CD14-positive monocyte (primary cell): ENCODE measurements at regions not wholly inside any gene's neighbourhood (a gene's known extent, or its start where the extent isn't known, plus 50 kb on each side); places are given as distances from the start of the nearest gene placed in this dataset.
A peak's percentile ranks its signal among the peaks of the same experiment; 100 is the strongest.

Experiments used
- DNase-seq, 3 donors: peaks; one replicate each; pipeline ENCODE4 v3.0.0-alpha.2; 2011 to 2022
- H2AFZ ChIP-seq: 2 replicates; pipeline ENCODE4 v1.6.0; 2012; ENCODE audit warnings: mild to moderate bottlenecking, low read depth, low read length, inconsistent platforms; ENCODE audit not compliant: insufficient read depth, poor library complexity, severe bottlenecking
- H3K27ac ChIP-seq, 2 donors: 1 replicate in 1 of 2; 2 replicates in 1 of 2; pipeline ENCODE4 v1.5.1; 2012 to 2013; ENCODE audit warnings: low read length in 2 of 2, control low read depth in 1 of 2, inconsistent platforms in 1 of 2, low read depth in 1 of 2, mild to moderate bottlenecking in 1 of 2
- H3K27me3 ChIP-seq, 2 donors: one replicate each; pipeline versions ENCODE4 v1.6.0 to v1.6.1; 2011 to 2013; ENCODE audit warnings: low read length in 2 of 2; ENCODE audit not compliant: control insufficient read depth in 2 of 2, insufficient read depth in 2 of 2
- H3K36me3 ChIP-seq, 2 donors: replicated peaks in 1 of 2; 1 replicate in 1 of 2; 2 replicates in 1 of 2; pipeline versions ENCODE4 v1.5.1 to v1.6.1; 2012 to 2013; ENCODE audit warnings: low read length in 2 of 2, control low read depth in 1 of 2, inconsistent platforms in 1 of 2, mild to moderate bottlenecking in 1 of 2; ENCODE audit not compliant: insufficient read depth in 2 of 2, control insufficient read depth in 1 of 2
- H3K4me1 ChIP-seq, 2 donors: 1 replicate in 1 of 2; 2 replicates in 1 of 2; pipeline versions ENCODE4 v1.5.1 to v1.6.1; 2012 to 2013; ENCODE audit warnings: low read length in 2 of 2, control low read depth in 1 of 2, inconsistent platforms in 1 of 2, mild to moderate bottlenecking in 1 of 2, moderate library complexity in 1 of 2; ENCODE audit not compliant: insufficient read depth in 2 of 2, control insufficient read depth in 1 of 2
- H3K4me2 ChIP-seq: replicated peaks from 2 replicates; pipeline ENCODE3; 2012; ENCODE audit warnings: low read length, moderate library complexity, mild to moderate bottlenecking; ENCODE audit not compliant: poor library complexity, severe bottlenecking; ENCODE audit errors: extremely low read depth
- H3K4me3 ChIP-seq, 3 experiments: fragments of 200-600 bp in 1 of 3; sonication (generic) in 1 of 3; replicated peaks in 1 of 3; 1 replicate in 2 of 3; 2 replicates in 1 of 3; pipeline ENCODE4 v1.5.1; 2011 to 2013; ENCODE audit warnings: low read length in 3 of 3, mild to moderate bottlenecking in 3 of 3, control low read depth in 2 of 3, low read depth in 2 of 3, inconsistent platforms in 1 of 3, moderate library complexity in 1 of 3
- H3K79me2 ChIP-seq: 2 replicates; pipeline ENCODE4 v1.6.0; 2012; ENCODE audit warnings: mild to moderate bottlenecking, control low read depth, inconsistent platforms, low read length, moderate library complexity; ENCODE audit not compliant: insufficient read depth
- H3K9ac ChIP-seq: 2 replicates; pipeline ENCODE4 v1.6.0; 2017; ENCODE audit warnings: low read length, mild to moderate bottlenecking; ENCODE audit not compliant: insufficient read depth, poor library complexity, severe bottlenecking
- H3K9me3 ChIP-seq, 2 donors: replicated peaks in 1 of 2; 1 replicate in 1 of 2; 2 replicates in 1 of 2; pipeline versions ENCODE4 v1.5.1 to v1.6.1; 2012 to 2013; ENCODE audit warnings: low read length in 2 of 2, control low read depth in 1 of 2; ENCODE audit not compliant: control insufficient read depth in 1 of 2, insufficient read depth in 1 of 2
- H4K20me1 ChIP-seq: 2 replicates; pipeline ENCODE4 v1.6.0; 2012; ENCODE audit warnings: mild to moderate bottlenecking, low read length, control low read depth, moderate library complexity; ENCODE audit not compliant: insufficient read depth
- H3K27ac Mint-ChIP-seq, 7 donors: one replicate each; pipeline ENCODE4 v1.8.0; 2020; ENCODE audit warnings: mild to moderate bottlenecking in 7 of 7, mixed read lengths in 7 of 7, moderate library complexity in 6 of 7, inconsistent platforms in 2 of 7
- H3K27me3 Mint-ChIP-seq, 3 donors: one replicate each; pipeline ENCODE4 v1.8.0; 2021 to 2022; ENCODE audit warnings: low read depth in 3 of 3, mild to moderate bottlenecking in 3 of 3, mixed read lengths in 3 of 3, moderate library complexity in 3 of 3, inconsistent platforms in 1 of 3
- H3K36me3 Mint-ChIP-seq, 2 donors: one replicate each; pipeline ENCODE4 v1.8.0; 2020; ENCODE audit warnings: mixed read lengths in 2 of 2, inconsistent platforms in 1 of 2, mild to moderate bottlenecking in 1 of 2
- H3K4me1 Mint-ChIP-seq: one replicate; pipeline ENCODE4 v1.8.0; 2020; ENCODE audit warnings: mild to moderate bottlenecking, mixed read lengths
- H3K4me3 Mint-ChIP-seq, 2 donors: one replicate each; pipeline ENCODE4 v1.8.0; 2020; ENCODE audit warnings: mild to moderate bottlenecking in 2 of 2, mixed read lengths in 2 of 2, moderate library complexity in 1 of 2
- H3K9me3 Mint-ChIP-seq, 7 donors: one replicate each; pipeline ENCODE4 v1.8.0; 2020 to 2022; ENCODE audit warnings: mixed read lengths in 7 of 7, mild to moderate bottlenecking in 6 of 7, moderate library complexity in 6 of 7, inconsistent platforms in 2 of 7
- WGBS: methylation state at CpG from one replicate; pipeline ENCODE4 v1.1.5; 2013; ENCODE audit warnings: missing lambda C conversion rate; ENCODE audit not compliant: insufficient coverage; 5-methylcytosine and 5-hydroxymethylcytosine counted together
- intact Hi-C, 2 donors: fragments of 100-400 bp; cut with micrococcal nuclease; formaldehyde crosslinking; loops; one replicate each; pipeline versions ENCODE4 v1.15.0 to v1.15.1; 2023
- TF ChIP-seq, protein P1 (sequence below): fragments of 200-600 bp; IDR thresholded peaks from one replicate; pipeline ENCODE4 v1.8.0; 2022; ENCODE audit warnings: antibody characterized with exemption, mild to moderate bottlenecking

DNA sequence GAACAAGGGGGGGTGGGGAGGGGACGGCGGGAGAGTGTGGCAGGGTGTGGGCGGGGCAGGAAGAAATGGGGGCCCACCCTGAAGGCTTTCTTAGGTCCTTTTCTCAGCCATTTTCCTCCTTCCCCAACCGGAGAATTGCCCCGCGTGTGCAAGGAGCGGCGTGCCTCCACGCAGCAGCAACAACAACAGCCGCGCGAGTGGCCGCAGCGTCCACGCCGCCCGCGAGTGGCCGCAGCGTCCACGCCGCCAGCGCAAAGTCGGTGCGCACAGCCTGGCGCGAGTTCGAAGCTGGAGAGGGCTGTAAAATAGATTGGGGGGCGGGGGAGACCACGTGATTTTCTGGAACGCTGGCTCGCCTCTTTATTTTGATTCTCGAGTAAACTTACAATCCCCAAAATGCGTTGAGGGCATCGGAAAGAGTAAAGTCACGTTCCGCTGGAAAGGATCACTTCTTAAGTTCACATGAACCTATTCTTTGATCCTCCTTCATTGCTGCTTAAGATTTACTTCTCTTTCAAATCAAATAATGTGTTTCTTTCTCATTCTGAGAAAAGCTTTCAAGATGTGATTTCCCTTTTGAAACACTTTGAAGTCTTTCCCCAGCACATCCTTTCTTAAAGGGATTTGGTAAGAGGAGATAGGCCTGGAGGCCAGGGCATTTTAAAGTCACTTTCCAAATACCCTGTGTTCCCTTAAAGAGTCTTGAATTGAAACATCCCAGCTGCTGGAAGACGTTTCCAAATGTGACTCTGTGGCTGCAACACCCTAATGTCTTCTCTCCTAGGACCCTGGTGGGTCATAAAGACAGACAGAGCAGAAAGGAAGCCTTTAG lies 66.7 kb upstream of the ZNF217 start:
- Mint-ChIP-seq H3K36me3 (no peaks in the 10 kb centered on the region), H3K27me3 (no peaks in the 10 kb centered on the region), H3K27ac (peak overlapping the region; percentile 81 to 93 (median 89)), H3K9me3 (no peaks in the 10 kb centered on the region), H3K4me1 (peaks cover 72% of the 10 kb centered on the region), H3K4me3 (peak overlapping the region; percentile 83 to 89)
- Histone ChIP-seq H3K9ac (peak overlapping the region; percentile 79), H3K4me1 (peaks cover 70 to 82% of the 10 kb centered on the region in 2 donors), H3K9me3 (no peaks in the 10 kb centered on the region), H3K36me3 (no peaks in the 10 kb centered on the region), H3K4me2 (peak overlapping the region; percentile 80), H3K27me3 (no peaks in the 10 kb centered on the region), H3K79me2 (no peaks in the 10 kb centered on the region), H3K4me3 (peak overlapping the region; percentile 35 to 92 (median 80)), H3K27ac (peak overlapping the region in 1 of 2 donors; percentile 89), H2AFZ (peak overlapping the region; percentile 90), H4K20me1 (no peaks in the 10 kb centered on the region)
- intact Hi-C loops, result no loop called here
- WGBS, result 9% methylated on average over 29 of the region's 38 CpGs
- TF ChIP-seq, protein P1, sequence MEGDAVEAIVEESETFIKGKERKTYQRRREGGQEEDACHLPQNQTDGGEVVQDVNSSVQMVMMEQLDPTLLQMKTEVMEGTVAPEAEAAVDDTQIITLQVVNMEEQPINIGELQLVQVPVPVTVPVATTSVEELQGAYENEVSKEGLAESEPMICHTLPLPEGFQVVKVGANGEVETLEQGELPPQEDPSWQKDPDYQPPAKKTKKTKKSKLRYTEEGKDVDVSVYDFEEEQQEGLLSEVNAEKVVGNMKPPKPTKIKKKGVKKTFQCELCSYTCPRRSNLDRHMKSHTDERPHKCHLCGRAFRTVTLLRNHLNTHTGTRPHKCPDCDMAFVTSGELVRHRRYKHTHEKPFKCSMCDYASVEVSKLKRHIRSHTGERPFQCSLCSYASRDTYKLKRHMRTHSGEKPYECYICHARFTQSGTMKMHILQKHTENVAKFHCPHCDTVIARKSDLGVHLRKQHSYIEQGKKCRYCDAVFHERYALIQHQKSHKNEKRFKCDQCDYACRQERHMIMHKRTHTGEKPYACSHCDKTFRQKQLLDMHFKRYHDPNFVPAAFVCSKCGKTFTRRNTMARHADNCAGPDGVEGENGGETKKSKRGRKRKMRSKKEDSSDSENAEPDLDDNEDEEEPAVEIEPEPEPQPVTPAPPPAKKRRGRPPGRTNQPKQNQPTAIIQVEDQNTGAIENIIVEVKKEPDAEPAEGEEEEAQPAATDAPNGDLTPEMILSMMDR, result no peak
- DNase-seq, result peak in 1 of 3 donors; percentile 16

DNA sequence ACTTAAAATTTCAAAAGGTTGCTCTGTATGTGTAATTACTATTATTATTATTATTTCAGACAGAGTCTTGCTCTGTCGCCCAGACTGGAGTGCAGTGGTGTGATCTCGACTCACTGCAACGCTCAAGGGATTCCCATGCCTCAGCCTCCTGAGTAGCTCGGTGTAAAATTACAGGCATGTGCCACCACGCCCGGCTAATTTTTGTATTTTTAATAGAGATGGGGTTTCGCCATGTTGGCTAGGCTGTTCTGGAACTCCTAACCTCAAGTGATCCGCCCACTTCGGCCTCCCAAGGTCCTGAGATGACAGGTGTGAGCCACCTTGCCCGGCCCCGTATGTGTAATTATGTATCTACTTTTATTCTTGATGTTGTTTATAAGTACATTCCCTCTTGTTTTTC lies 65.3 kb upstream of the ZNF217 start:
- no peak overlapping the region for H3K4me3 Mint-ChIP-seq
- no peaks in the 10 kb centered on the region for H3K9me3 Mint-ChIP-seq
- WGBS, result 100% methylated on average over 4 of the region's 11 CpGs
- H3K36me3 Mint-ChIP-seq, result no peaks in the 10 kb centered on the region
- no peak overlapping the region for H2AFZ ChIP-seq
- H3K27me3 ChIP-seq, result no peaks in the 10 kb centered on the region
- peak overlapping the region in 3 of 7 donors; percentile 56 to 81 (median 60) for H3K27ac Mint-ChIP-seq
- no peaks in the 10 kb centered on the region for H3K79me2 ChIP-seq
- no peak overlapping the region for H3K4me2 ChIP-seq
- TF ChIP-seq, protein P1, result no peak
- peaks cover 81 to 95% of the 10 kb centered on the region in 2 donors for H3K4me1 ChIP-seq
- DNase-seq, result no peak
- peak overlapping the region in 1 of 2 donors; percentile 93 for H3K27ac ChIP-seq
- H3K27me3 Mint-ChIP-seq, result no peaks in the 10 kb centered on the region
- H3K36me3 ChIP-seq, result no peaks in the 10 kb centered on the region
- H3K9me3 ChIP-seq, result no peaks in the 10 kb centered on the region
- H3K9ac ChIP-seq, result no peak overlapping the region
- H3K4me3 ChIP-seq, result no peak overlapping the region
- H4K20me1 ChIP-seq, result no peaks in the 10 kb centered on the region
- H3K4me1 Mint-ChIP-seq, result peaks cover 81% of the 10 kb centered on the region
- intact Hi-C loops, result loop anchor here in 1 of 2 donors (5.0 kb wide), 1 partner anchor 37 kb away; no protein-coding TSS in a partner anchor
